H1 (cell line): ENCODE measurements at regions not wholly inside any gene's neighbourhood (a gene's known extent, or its start where the extent isn't known, plus 50 kb on each side); places are given as distances from the start of the nearest gene placed in this dataset.

ENCODE experiments used
- KDM1A ChIP-seq: fragments of 200-600, 300-600 bp; sonication (generic); IDR thresholded peaks from 2 replicates; pipeline ENCODE4 v1.7.1; 2016; ENCODE audit warnings: mild to moderate bottlenecking, low read length, borderline replicate concordance
- SUZ12 ChIP-seq: fragments of 200-600 bp; sonication (generic); IDR thresholded peaks from 2 replicates; pipeline ENCODE4 v1.6.1; 2012; ENCODE audit warnings: mild to moderate bottlenecking, inconsistent platforms, low read length, moderate library complexity, mixed read lengths

- no peak for TF ChIP-seq SUZ12
- TF ChIP-seq KDM1A, result no peak
Observed at GRCh38 chr6:139473731-139474130, 99.3 kb upstream of the CITED2 start (continued).
